Mucosa of descending colon (tissue), 3 donors: ENCODE measurements at regions not wholly inside any gene's neighbourhood (a gene's known extent, or its start where the extent isn't known, plus 50 kb on each side); places are given as distances from the start of the nearest gene placed in this dataset.

Experiments used
- ATAC-seq: fragments of 200-7000 bp; cut with Tn5 transposase; one replicate; pipeline ENCODE4 v1.9.1; 2020; ENCODE audit warnings: mild to moderate bottlenecking, moderate library complexity
- DNase-seq, 3 donors: peaks; one replicate each; pipeline ENCODE4 v3.0.0-alpha.2; 2020
- H3K36me3 ChIP-seq: fragments of 200-600 bp; one replicate; pipeline ENCODE4 v1.8.0; 2021; ENCODE audit warnings: low read depth, mild to moderate bottlenecking
- H3K4me1 ChIP-seq: fragments of 200-600 bp; one replicate; pipeline ENCODE4 v1.8.0; 2021; ENCODE audit warnings: low read depth, mild to moderate bottlenecking
- H3K4me3 ChIP-seq: fragments of 200-600 bp; one replicate; pipeline ENCODE4 v1.8.0; 2021; ENCODE audit warnings: mild to moderate bottlenecking
- H3K9me3 ChIP-seq: fragments of 200-600 bp; one replicate; pipeline ENCODE4 v1.8.0; 2021; ENCODE audit warnings: mild to moderate bottlenecking
- intact Hi-C, 2 donors: fragments of 100-400 bp; cut with DNase I in 1 of 2; cut with micrococcal nuclease in 1 of 2; formaldehyde crosslinking; loops; one replicate each; pipeline versions ENCODE4 v1.11.0 to v1.11.1; 2022; cut with DNase I, micrococcal nuclease
- TF ChIP-seq, protein P1 (sequence below): fragments of 200-600 bp; IDR thresholded peaks from one replicate; pipeline ENCODE4 v1.8.0; 2022; ENCODE audit warnings: antibody characterized with exemption, mild to moderate bottlenecking
- donor health status: DM: no; HTN: no; CAD: no; lungs with moderate emphysema.
- donor health status: DM: no; HTN: no; CAD: no.
- donor health status: DM: no; HTN: yes; CAD: no.

DNA sequence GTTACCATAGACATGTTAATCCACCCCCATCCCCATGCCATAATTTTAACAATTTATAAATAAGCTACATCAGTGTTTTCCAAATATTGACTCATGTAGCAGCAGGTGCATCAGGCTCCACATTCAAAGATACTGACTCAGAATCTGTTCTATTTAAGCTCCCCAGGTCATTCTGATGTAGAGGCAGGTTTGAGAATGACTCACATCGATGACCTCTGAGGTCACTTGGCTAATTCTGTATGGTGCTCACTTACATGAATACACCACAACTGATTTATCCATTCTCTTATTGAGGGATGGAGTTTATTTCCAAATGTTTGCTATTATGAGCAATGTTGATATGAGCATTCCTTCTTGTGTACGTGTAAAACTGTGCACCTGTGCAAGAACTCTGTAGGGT lies 1159.0 kb downstream of the TYW1 start:
- intact Hi-C loops: no loop called here
- H3K36me3 ChIP-seq: no peaks in the 10 kb centered on the region

DNA sequence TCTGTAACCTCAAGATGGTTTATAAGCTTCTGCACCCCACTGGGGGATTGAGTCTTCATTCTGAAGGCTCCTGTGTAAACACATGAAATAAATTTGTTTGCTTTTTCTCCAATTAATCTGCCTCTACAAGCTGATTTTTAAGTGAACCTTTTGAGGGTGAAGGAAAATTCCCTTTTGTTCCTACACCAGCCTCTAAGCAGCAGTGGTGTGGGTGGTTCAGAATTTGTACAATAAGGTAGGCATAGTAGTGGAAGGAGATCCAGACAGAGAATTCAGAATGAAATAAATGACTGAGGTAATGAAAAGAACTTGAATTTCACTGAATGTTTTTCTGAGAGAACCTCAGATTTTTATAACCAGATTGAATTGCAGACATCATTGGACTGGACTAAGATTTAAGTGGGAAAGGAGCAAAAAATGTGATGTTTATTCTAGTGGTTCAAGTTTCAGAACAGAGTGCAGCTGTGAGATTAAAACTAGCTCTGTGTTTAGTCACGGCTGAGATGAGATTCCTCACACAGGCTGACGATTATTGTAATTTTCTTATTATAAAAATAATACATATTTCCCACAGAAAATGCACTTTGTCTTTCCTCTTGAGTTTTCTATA lies 1162.2 kb downstream of the TYW1 start:
- H3K36me3 ChIP-seq: no peaks in the 10 kb centered on the region
- ATAC-seq: no peak
- TF ChIP-seq, protein P1, sequence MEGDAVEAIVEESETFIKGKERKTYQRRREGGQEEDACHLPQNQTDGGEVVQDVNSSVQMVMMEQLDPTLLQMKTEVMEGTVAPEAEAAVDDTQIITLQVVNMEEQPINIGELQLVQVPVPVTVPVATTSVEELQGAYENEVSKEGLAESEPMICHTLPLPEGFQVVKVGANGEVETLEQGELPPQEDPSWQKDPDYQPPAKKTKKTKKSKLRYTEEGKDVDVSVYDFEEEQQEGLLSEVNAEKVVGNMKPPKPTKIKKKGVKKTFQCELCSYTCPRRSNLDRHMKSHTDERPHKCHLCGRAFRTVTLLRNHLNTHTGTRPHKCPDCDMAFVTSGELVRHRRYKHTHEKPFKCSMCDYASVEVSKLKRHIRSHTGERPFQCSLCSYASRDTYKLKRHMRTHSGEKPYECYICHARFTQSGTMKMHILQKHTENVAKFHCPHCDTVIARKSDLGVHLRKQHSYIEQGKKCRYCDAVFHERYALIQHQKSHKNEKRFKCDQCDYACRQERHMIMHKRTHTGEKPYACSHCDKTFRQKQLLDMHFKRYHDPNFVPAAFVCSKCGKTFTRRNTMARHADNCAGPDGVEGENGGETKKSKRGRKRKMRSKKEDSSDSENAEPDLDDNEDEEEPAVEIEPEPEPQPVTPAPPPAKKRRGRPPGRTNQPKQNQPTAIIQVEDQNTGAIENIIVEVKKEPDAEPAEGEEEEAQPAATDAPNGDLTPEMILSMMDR: no peak
- H3K9me3 ChIP-seq: peaks cover 36% of the 10 kb centered on the region
- H3K4me3 ChIP-seq: no peak overlapping the region
- intact Hi-C loops: no loop called here
- DNase-seq: no peak
- no peaks in the 10 kb centered on the region for H3K4me1 ChIP-seq

More for the DNA sequence above, 1159.0 kb downstream of the TYW1 start:
- Histone ChIP-seq H3K9me3 (peaks cover 40% of the 10 kb centered on the region), H3K4me1 (no peaks in the 10 kb centered on the region), H3K4me3 (no peak overlapping the region)
- TF ChIP-seq, protein P1: no peak
- no peak for ATAC-seq
- DNase-seq: no peak

DNA sequence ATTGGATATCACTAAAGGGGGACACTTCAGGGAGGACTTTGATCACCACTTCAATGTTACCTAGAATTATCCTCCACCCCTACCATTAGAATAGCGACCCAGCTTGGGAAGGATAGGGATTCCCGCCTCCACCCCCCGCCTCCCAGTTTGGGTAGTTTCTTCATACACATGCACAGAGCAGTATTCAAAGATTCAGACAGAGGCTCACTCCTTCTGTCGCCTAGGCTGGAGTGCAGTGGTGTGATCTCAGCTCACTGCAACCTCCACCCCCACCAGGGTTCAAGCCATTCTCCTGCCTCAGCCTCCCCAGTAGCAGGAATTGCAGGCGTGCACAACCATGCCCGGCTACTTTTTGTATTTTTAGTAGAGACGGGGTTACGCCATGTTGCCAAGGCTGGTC lies 1166.1 kb downstream of the TYW1 start:
- Histone ChIP-seq H3K36me3 (no peaks in the 10 kb centered on the region), H3K9me3 (peaks cover 33% of the 10 kb centered on the region), H3K4me3 (no peak overlapping the region), H3K4me1 (no peaks in the 10 kb centered on the region)
- DNase-seq: no peak
- ATAC-seq: no peak
- intact Hi-C loops: no loop called here
- TF ChIP-seq, protein P1: no peak

- intact Hi-C loops: no loop called here
- H3K36me3 ChIP-seq: no peaks in the 10 kb centered on the region
- TF ChIP-seq, protein P1: no peak
- H3K4me3 ChIP-seq: no peak overlapping the region
- no peak for ATAC-seq
- no peaks in the 10 kb centered on the region for H3K4me1 ChIP-seq
- no peak for DNase-seq
- peaks cover 33% of the 10 kb centered on the region for H3K9me3 ChIP-seq
These were observed 1169.9 kb downstream of the TYW1 start for GRCh38 chr7:68166525-68166924.

DNA sequence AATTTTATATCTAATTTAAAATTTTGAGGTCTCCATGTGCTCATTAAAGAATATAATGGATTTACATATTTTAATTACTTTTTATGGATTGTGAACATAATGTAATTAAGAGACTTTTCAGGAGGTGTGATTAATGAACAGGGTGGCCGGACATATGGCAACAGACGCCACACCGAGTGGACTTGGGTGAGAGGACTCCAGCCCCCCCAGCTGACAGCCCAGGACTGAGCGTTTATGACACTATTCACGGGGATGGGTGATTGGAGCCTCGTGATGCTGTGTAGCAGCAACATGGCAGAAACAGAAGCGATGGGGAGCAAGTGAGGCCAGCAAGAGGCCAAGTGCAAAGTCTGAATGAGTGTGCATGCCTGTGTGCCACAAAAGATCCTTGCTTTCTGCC lies 1176.9 kb downstream of the TYW1 start:
- ATAC-seq (no peak), DNase-seq (no peak)
- H3K4me3 ChIP-seq: no peak overlapping the region
- H3K4me1 ChIP-seq: no peaks in the 10 kb centered on the region
- TF ChIP-seq, protein P1: no peak
- no peaks in the 10 kb centered on the region for H3K36me3 ChIP-seq
- intact Hi-C loops: no loop called here
- H3K9me3 ChIP-seq: peaks cover 25% of the 10 kb centered on the region

DNA sequence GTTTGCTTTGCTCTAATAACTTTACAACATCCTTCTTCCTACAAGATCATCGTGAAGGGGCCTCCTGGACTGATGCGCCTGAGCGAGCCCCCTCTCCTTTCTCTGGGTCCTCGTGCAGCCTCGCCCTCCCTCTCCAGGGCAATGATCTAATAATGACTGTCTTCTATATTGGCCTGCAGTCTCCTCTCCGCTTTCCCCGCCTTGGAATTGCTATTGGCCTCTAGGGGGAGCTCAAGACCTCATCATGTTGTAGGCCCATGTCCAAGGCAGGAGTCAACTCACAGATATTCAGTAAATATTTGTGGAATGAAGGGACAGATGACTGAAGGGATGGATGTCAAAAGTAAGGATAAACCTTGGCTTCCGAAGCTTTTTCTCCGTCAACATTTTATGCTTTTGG lies 1180.3 kb downstream of the TYW1 start:
- H3K36me3 ChIP-seq: no peaks in the 10 kb centered on the region
- no peak for ATAC-seq
- no peak overlapping the region for H3K4me3 ChIP-seq
- H3K9me3 ChIP-seq: peaks cover 28% of the 10 kb centered on the region
- peak in 1 of 3 donors; percentile 25 for DNase-seq
- intact Hi-C loops: no loop called here
- no peaks in the 10 kb centered on the region for H3K4me1 ChIP-seq
- TF ChIP-seq, protein P1: no peak
